Prostate gland (tissue), 2 donors: ENCODE measurements at regions not wholly inside any gene's neighbourhood (a gene's known extent, or its start where the extent isn't known, plus 50 kb on each side); places are given as distances from the start of the nearest gene placed in this dataset.

Experiments used
- DNase-seq: peaks from one replicate; pipeline ENCODE4 v3.0.0-alpha.2; 2019; ENCODE audit warnings: low spot score
- H3K27ac ChIP-seq, 2 donors: fragments of 200-600 bp; sonication (generic); 2 replicates each; pipeline ENCODE4 v1.5.1; 2017 to 2019
- H3K27me3 ChIP-seq: fragments of 200-600 bp; sonication (generic); replicated peaks from 2 replicates; pipeline ENCODE4 v1.5.1; 2019; ENCODE audit not compliant: insufficient read depth
- H3K36me3 ChIP-seq, 2 donors: fragments of 200-600 bp; sonication (generic); 1 replicate in 1 of 2; 2 replicates in 1 of 2; pipeline versions ENCODE4 v1.5.1 to v1.8.1; 2017 to 2019
- H3K4me1 ChIP-seq: fragments of 200-600 bp; sonication (generic); replicated peaks from 2 replicates; pipeline ENCODE4 v1.5.1; 2019
- H3K4me3 ChIP-seq, 2 donors: fragments of 200-600 bp; sonication (generic); 2 replicates each; pipeline ENCODE4 v1.5.1; 2017 to 2019
- H3K9me3 ChIP-seq: fragments of 200-600 bp; sonication (generic); 2 replicates; pipeline ENCODE4 v1.5.1; 2017
- CTCF ChIP-seq, 4 experiments: fragments of 200-600 bp in 2 of 4; fragments of 450-650 bp in 2 of 4; sonication (generic) in 2 of 4; IDR thresholded peaks; 1 replicate in 3 of 4; 2 replicates in 1 of 4; pipeline ENCODE4 v1.5.1; 2016 to 2019; ENCODE audit warnings: antibody characterized with exemption in 4 of 4, mild to moderate bottlenecking in 2 of 4, moderate library complexity in 2 of 4
- POLR2A ChIP-seq: fragments of 450-650 bp; IDR thresholded peaks from one replicate; pipeline ENCODE4 v1.6.1; 2016; ENCODE audit warnings: antibody characterized with exemption, mild to moderate bottlenecking
- POLR2AphosphoS5 ChIP-seq: sonication (generic); formaldehyde crosslinking; IDR thresholded peaks from one replicate; pipeline ENCODE4 v1.6.1; 2017; ENCODE audit warnings: antibody characterized with exemption
- WGBS: methylation state at CpG from one replicate; pipeline ENCODE4 v1.1.5; 2018; 5-methylcytosine and 5-hydroxymethylcytosine counted together
- intact Hi-C: fragments of 100-400 bp; cut with DNase I; formaldehyde crosslinking; loops from one replicate; pipeline ENCODE4 v1.14.2; 2022

- no peaks in the 10 kb centered on the region for H3K4me1 ChIP-seq
- WGBS = 64% methylated on average over 2 of the region's 2 CpGs
- TF ChIP-seq POLR2AphosphoS5 = no peak
- TF ChIP-seq CTCF (IDR thresholded peaks at IDR 0.05) = no peak
- no peak for TF ChIP-seq POLR2A
Measured at GRCh38 chr6:145187491-145188206, 547.7 kb downstream of the EPM2A start.

GRCh38 chr6:145189836-145190235 lies 545.5 kb downstream of the EPM2A start:
- intact Hi-C loops = no loop called here
- H3K4me3 ChIP-seq = no peak overlapping the region
- H3K27ac ChIP-seq = peak overlapping the region; percentile 26 to 70
- no peaks in the 10 kb centered on the region for H3K4me1 ChIP-seq
- no peak for TF ChIP-seq POLR2A
- peak; percentile 72 for TF ChIP-seq POLR2AphosphoS5
- no peak for TF ChIP-seq CTCF (IDR thresholded peaks at IDR 0.05)
- DNase-seq = peak; percentile 31
- H3K36me3 ChIP-seq = no peaks in the 10 kb centered on the region
- no peaks in the 10 kb centered on the region for H3K9me3 ChIP-seq
- 30% methylated on average over 1 of the region's 1 CpG for whole genome bisulfite sequencing
- no peaks in the 10 kb centered on the region for H3K27me3 ChIP-seq

More at GRCh38 chr6:145187491-145188206, 547.7 kb downstream of the EPM2A start:
- Histone ChIP-seq H3K27me3 (no peaks in the 10 kb centered on the region), H3K36me3 (no peaks in the 10 kb centered on the region), H3K4me3 (no peak overlapping the region), H3K9me3 (no peaks in the 10 kb centered on the region), H3K27ac (peak overlapping the region in 1 of 2 donors; percentile 70)
- intact Hi-C loops = no loop called here
- DNase-seq = no peak

GRCh38 chr6:145194389-145194788 lies 540.9 kb downstream of the EPM2A start:
- Histone ChIP-seq H3K4me1 (no peaks in the 10 kb centered on the region), H3K27me3 (no peaks in the 10 kb centered on the region), H3K4me3 (no peak overlapping the region), H3K36me3 (no peaks in the 10 kb centered on the region), H3K27ac (peak overlapping the region; percentile 39 to 82), H3K9me3 (no peaks in the 10 kb centered on the region)
- peak; percentile 63 for TF ChIP-seq POLR2AphosphoS5
- no peak for TF ChIP-seq CTCF (IDR thresholded peaks at IDR 0.05)
- TF ChIP-seq POLR2A = no peak
- intact Hi-C loops = no loop called here
- WGBS = 59% methylated on average over 3 of the region's 3 CpGs
- DNase-seq = no peak

GRCh38 chr6:145199961-145200360 lies 535.4 kb downstream of the EPM2A start:
- no peak overlapping the region for H3K4me3 ChIP-seq
- no peaks in the 10 kb centered on the region for H3K27me3 ChIP-seq
- H3K36me3 ChIP-seq = no peaks in the 10 kb centered on the region
- no peaks in the 10 kb centered on the region for H3K4me1 ChIP-seq
- WGBS = 33% methylated on average over 1 of the region's 1 CpG
- no peak for TF ChIP-seq POLR2A
- no peak for TF ChIP-seq POLR2AphosphoS5
- TF ChIP-seq CTCF (IDR thresholded peaks at IDR 0.05) = no peak
- no peak for DNase-seq
- no peak overlapping the region for H3K27ac ChIP-seq
- H3K9me3 ChIP-seq = no peaks in the 10 kb centered on the region
- intact Hi-C loops = no loop called here

GRCh38 chr6:145204301-145204700 lies 531.0 kb downstream of the EPM2A start:
- no peak for DNase-seq
- no peak for TF ChIP-seq POLR2A
- TF ChIP-seq POLR2AphosphoS5 = no peak
- TF ChIP-seq CTCF (IDR thresholded peaks at IDR 0.05) = no peak
- Histone ChIP-seq H3K27me3 (no peaks in the 10 kb centered on the region), H3K4me1 (no peaks in the 10 kb centered on the region), H3K36me3 (no peaks in the 10 kb centered on the region), H3K9me3 (no peaks in the 10 kb centered on the region), H3K4me3 (no peak overlapping the region), H3K27ac (peak overlapping the region; percentile 21 to 60)
- intact Hi-C loops = no loop called here
- WGBS = 57% methylated on average over 2 of the region's 2 CpGs
